K562 (cell line): ENCODE measurements at regions not wholly inside any gene's neighbourhood (a gene's known extent, or its start where the extent isn't known, plus 50 kb on each side); places are given as distances from the start of the nearest gene placed in this dataset.

Experiments
- ATAC-seq: fragments of 200-7000 bp; cut with Tn5 transposase; 3 replicates; pipeline ENCODE4 v1.9.1; 2020; ENCODE audit warnings: moderate library complexity
- BruUV-seq: library from RNA; stranded (reverse); fragments of 400-500 nt; replicated peaks from 2 replicates; lab custom pipeline; 2021; lab: Mats Ljungman, UMichigan
- CTCF ChIA-PET: fragments of 300-600 bp; formaldehyde crosslinking; extraction: SDS; loops from one replicate; lab custom pipeline; 2021; ENCODE audit warnings: low intra/inter-chr PET ratio; lab: Yijun Ruan, JAX
- POLR2A ChIA-PET: fragments of 300-600, 350-650 bp; sonication (Branson Sonifier 250); formaldehyde crosslinking; extraction: SDS; loops from one replicate; lab custom pipeline; 2021; ENCODE audit warnings: antibody characterized with exemption, inconsistent platforms; lab: Yijun Ruan, JAX
- DNase-seq, 4 experiments: peaks; one replicate each; pipeline versions ENCODE4 v3.0.0 to v3.0.0-alpha.2; 2011 to 2018; ENCODE audit warnings: low spot score in 3 of 4, mixed read lengths in 3 of 4; ENCODE audit errors: extremely low read depth in 1 of 4
- FAIRE-seq: peaks from 2 replicates; lab custom pipeline; 2011; peaks lifted over from hg19 to GRCh38; lab: Jason Lieb, UNC
- H2AFZ ChIP-seq: 2 replicates; pipeline ENCODE4 v1.6.0; 2011; ENCODE audit warnings: low read depth, low read length, control low read depth, inconsistent platforms
- H3K27ac ChIP-seq: fragments of 200-600 bp; 3 replicates; pipeline ENCODE4 v1.8.0; 2011; ENCODE audit warnings: low read depth, mild to moderate bottlenecking, control low read depth, inconsistent platforms, low read length, moderate library complexity, mixed read lengths; ENCODE audit errors: extremely low read depth
- H3K27me3 ChIP-seq, 2 experiments: fragments of 300-600 bp in 1 of 2; 2 replicates in 1 of 2; 3 replicates in 1 of 2; pipeline versions ENCODE4 v1.6.0 to v1.8.0; 2011; ENCODE audit warnings: inconsistent platforms in 2 of 2, low read length in 2 of 2, mild to moderate bottlenecking in 1 of 2, mixed read lengths in 1 of 2, moderate library complexity in 1 of 2; ENCODE audit not compliant: control insufficient read depth in 2 of 2, insufficient read depth in 2 of 2
- H3K36me3 ChIP-seq: fragments of 300-600 bp; 3 replicates; pipeline ENCODE4 v1.8.0; 2011; ENCODE audit warnings: mild to moderate bottlenecking, low read length, inconsistent platforms; ENCODE audit not compliant: control insufficient read depth, insufficient read depth
- H3K4me1 ChIP-seq, 2 experiments: fragments of 200-600 bp in 1 of 2; replicated peaks in 1 of 2; 2 replicates in 1 of 2; 3 replicates in 1 of 2; pipeline versions ENCODE4 v1.5.1 to v1.8.0; 2011; ENCODE audit warnings: inconsistent platforms in 2 of 2, low read length in 2 of 2, mild to moderate bottlenecking in 1 of 2, mixed read lengths in 1 of 2, moderate library complexity in 1 of 2; ENCODE audit not compliant: control insufficient read depth in 2 of 2, insufficient read depth in 2 of 2
- H3K4me2 ChIP-seq: 2 replicates; pipeline ENCODE4 v1.6.1; 2011; ENCODE audit warnings: low read length, control low read depth, inconsistent platforms, mixed read lengths; ENCODE audit not compliant: insufficient read depth
- H3K4me3 ChIP-seq: fragments of 200-600 bp; sonication (generic), shearing (Covaris generic); 2 replicates; pipeline ENCODE4 v1.5.1; 2016; ENCODE audit warnings: control low read depth, inconsistent platforms
- H3K79me2 ChIP-seq: fragments of 200-600 bp; 3 replicates; pipeline ENCODE4 v1.8.0; 2011; ENCODE audit warnings: low read length, inconsistent platforms; ENCODE audit not compliant: control insufficient read depth, insufficient read depth
- H3K9ac ChIP-seq, 2 experiments: 2 replicates each; pipeline versions ENCODE4 v1.6.0 to v1.6.1; 2011; ENCODE audit warnings: low read depth in 2 of 2, low read length in 2 of 2, control low read depth in 1 of 2, inconsistent platforms in 1 of 2, mild to moderate bottlenecking in 1 of 2, mixed read lengths in 1 of 2; ENCODE audit not compliant: insufficient read depth in 1 of 2
- H3K9me1 ChIP-seq: one replicate; pipeline ENCODE4 v1.6.0; 2011; ENCODE audit warnings: inconsistent platforms, mild to moderate bottlenecking, low read length, moderate library complexity; ENCODE audit not compliant: control insufficient read depth, insufficient read depth
- H3K9me3 ChIP-seq: replicated peaks from 2 replicates; pipeline ENCODE4 v1.5.1; 2011; ENCODE audit warnings: low read depth, low read length, inconsistent platforms; ENCODE audit not compliant: control insufficient read depth, insufficient read depth
- H4K20me1 ChIP-seq: replicated peaks from 2 replicates; pipeline ENCODE4 v1.6.1; 2011; ENCODE audit warnings: low read length, inconsistent platforms, mixed read lengths; ENCODE audit not compliant: control insufficient read depth, insufficient read depth
- ATF6 ChIP-seq: sonication (generic); formaldehyde crosslinking; IDR thresholded peaks from 2 replicates; pipeline ENCODE4 v1.4.0; 2020; ENCODE audit warnings: mild to moderate bottlenecking, missing genetic modification reagents
- GABPB1 ChIP-seq: sonication (generic); formaldehyde crosslinking; IDR thresholded peaks from 2 replicates; pipeline ENCODE4 v1.8.0; 2022; ENCODE audit warnings: mild to moderate bottlenecking, missing genetic modification reagents
- ZNF217 ChIP-seq: sonication (generic); formaldehyde crosslinking; IDR thresholded peaks from 2 replicates; pipeline ENCODE4 v1.8.0; 2022; ENCODE audit warnings: mild to moderate bottlenecking, missing genetic modification reagents
- ZNF274 ChIP-seq: IDR thresholded peaks from 2 replicates; pipeline ENCODE4 v1.6.1; 2011; ENCODE audit warnings: low read depth, mild to moderate bottlenecking, low read length, moderate library complexity, borderline replicate concordance
- WGBS: fragments of 100-300 bp; shearing (Covaris generic); methylation state at CpG from one replicate; pipeline ENCODE4 v1.1.6; 2016; ENCODE audit warnings: low coverage, mixed read lengths; ENCODE audit not compliant: insufficient coverage; ENCODE audit errors: missing lambda C conversion rate; 5-methylcytosine and 5-hydroxymethylcytosine counted together
- in situ Hi-C: fragments of 300-500 bp; cut with MboI; formaldehyde crosslinking; loops from 4 replicates; pipeline ENCODE4 v1.15.0; 2018; ENCODE audit warnings: inconsistent platforms, mixed read lengths
- intact Hi-C: fragments of 100-400 bp; cut with micrococcal nuclease; formaldehyde crosslinking; loops from 2 replicates; pipeline ENCODE4 v1.14.2; 2022

GRCh38 chr7:88399696-88400240, 93.1 kb upstream of the STEAP4 start:
- Histone ChIP-seq H3K9me1 (no peaks in the 10 kb centered on the region), H3K4me3 (no peak overlapping the region), H3K9me3 (no peaks in the 10 kb centered on the region; the same call in 1 of the 2 replicates), H2AFZ (no peak overlapping the region), H3K9ac (no peak overlapping the region), H3K4me2 (no peak overlapping the region), H3K27ac (no peak overlapping the region), H3K27me3 (no peaks in the 10 kb centered on the region), H3K79me2 (no peaks in the 10 kb centered on the region), H3K36me3 (no peaks in the 10 kb centered on the region), H4K20me1 (no peaks in the 10 kb centered on the region), H3K4me1 (no peaks in the 10 kb centered on the region)
- no peak for DNase-seq
- no TSS peak for BruUV-seq
- intact Hi-C loops = no loop called here
- ChIA-PET CTCF (no interaction called here), POLR2A (no interaction called here)
- in situ Hi-C loops = no loop called here
- no peak for FAIRE-seq
- TF ChIP-seq ZNF274 = no peak
- TF ChIP-seq ATF6 (CRISPR knock-in tag) = no peak
- no peak for TF ChIP-seq ZNF217
- no peak for TF ChIP-seq GABPB1 (CRISPR knock-in tag)
- WGBS = 0% methylated on average over 5 of the region's 5 CpGs
- ATAC-seq = no peak
